ENCODE measurements at regions not wholly inside any gene's neighbourhood (a gene's known extent, or its start where the extent isn't known, plus 50 kb on each side); places are given as distances from the start of the nearest gene placed in this dataset.
"Not testable (repeated sequence)": the region's sequence is repeated elsewhere in the genome, so short reads cannot be mapped to it uniquely, and the experiment has no call there.

DNA sequence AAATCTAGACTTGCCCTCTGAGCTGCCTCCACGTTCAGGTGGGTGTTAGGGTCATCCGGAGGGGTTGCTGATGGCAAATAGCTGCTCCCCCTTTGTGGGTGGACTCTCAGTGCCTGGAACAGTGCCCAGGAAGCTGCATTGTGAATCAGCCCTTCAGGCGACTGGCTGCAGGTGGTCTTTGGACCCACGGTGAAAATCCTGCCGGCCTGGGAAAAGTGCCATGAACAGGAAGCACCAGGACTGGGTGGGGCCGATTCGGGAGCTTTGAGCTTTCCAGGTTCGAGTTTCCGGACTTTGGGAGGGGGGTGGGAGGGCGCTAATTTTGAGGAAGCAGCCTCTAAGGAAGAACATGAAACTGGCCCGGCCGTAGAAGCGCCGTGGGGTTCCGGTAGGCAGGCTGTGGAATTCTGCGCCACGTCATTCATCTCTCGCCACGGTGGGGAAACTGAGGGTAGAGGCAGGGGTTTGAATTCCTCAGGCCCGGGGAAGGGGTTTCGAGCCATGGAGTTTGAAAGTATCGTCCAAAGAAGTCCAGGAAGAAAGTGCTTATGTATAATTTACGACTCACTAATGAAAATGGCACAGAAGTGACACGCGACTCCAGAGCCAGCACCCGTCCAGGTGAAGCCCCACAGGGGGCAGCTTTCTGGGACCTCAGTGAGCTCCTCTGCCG, 199.4 kb downstream of the BANP start:
- not testable (repeated sequence) for H3K4me2 ChIP-seq (ENCODE audit: insufficient read depth, low read length); DNase-seq (ENCODE audit: insufficient read length, low spot score, missing footprints); H3K27ac ChIP-seq (ENCODE audit: low read depth, low read length); H2AFZ ChIP-seq (ENCODE audit: low read length); H4K20me1 ChIP-seq (ENCODE audit: insufficient read depth, low read length); H3K27me3 ChIP-seq (ENCODE audit: insufficient read depth, low read length); H3K36me3 ChIP-seq (ENCODE audit: insufficient read depth, low read length); H3K4me1 ChIP-seq (ENCODE audit: insufficient read depth, low read length); H3K79me2 ChIP-seq (ENCODE audit: insufficient read depth, low read length); H3K9me3 ChIP-seq (ENCODE audit: low read depth, low read length); H3K4me3 ChIP-seq (ENCODE audit: insufficient read depth, low read length)

DNA sequence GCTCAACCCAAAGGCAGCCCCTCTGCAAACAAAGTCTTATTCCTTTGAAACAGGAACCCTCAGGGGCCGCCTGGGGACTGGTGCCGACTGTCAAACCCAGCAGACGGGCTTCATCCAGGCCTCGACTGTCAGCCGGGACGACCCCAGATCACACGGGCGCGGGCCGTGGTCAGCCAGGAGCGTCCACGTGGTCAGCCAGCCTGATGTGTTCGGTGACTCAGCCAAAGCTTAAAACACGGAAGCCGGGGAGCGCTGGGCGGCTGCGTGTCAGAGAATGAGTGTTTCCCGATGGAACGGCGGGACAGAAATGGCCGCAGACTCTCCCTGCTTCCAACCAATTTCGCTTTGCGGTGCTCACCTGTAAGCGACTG, 199.9 kb downstream of the BANP start:
- H3K4me2 ChIP-seq (ENCODE audit: insufficient read depth, low read length); H3K79me2 ChIP-seq (ENCODE audit: insufficient read depth, low read length); H3K27ac ChIP-seq (ENCODE audit: low read depth, low read length); H3K4me3 ChIP-seq (ENCODE audit: insufficient read depth, low read length); H2AFZ ChIP-seq (ENCODE audit: low read length); H3K9me3 ChIP-seq (ENCODE audit: low read depth, low read length); DNase-seq (ENCODE audit: insufficient read length, low spot score, missing footprints); H3K27me3 ChIP-seq (ENCODE audit: insufficient read depth, low read length); H3K4me1 ChIP-seq (ENCODE audit: insufficient read depth, low read length); H4K20me1 ChIP-seq (ENCODE audit: insufficient read depth, low read length); H3K36me3 ChIP-seq (ENCODE audit: insufficient read depth, low read length): not testable (repeated sequence)

- H3K4me1 ChIP-seq (ENCODE audit: insufficient read depth, low read length); H3K27ac ChIP-seq (ENCODE audit: low read depth, low read length); H3K36me3 ChIP-seq (ENCODE audit: insufficient read depth, low read length); H3K4me3 ChIP-seq (ENCODE audit: insufficient read depth, low read length); DNase-seq (ENCODE audit: insufficient read length, low spot score, missing footprints); H2AFZ ChIP-seq (ENCODE audit: low read length); H3K27me3 ChIP-seq (ENCODE audit: insufficient read depth, low read length); H3K9me3 ChIP-seq (ENCODE audit: low read depth, low read length); H4K20me1 ChIP-seq (ENCODE audit: insufficient read depth, low read length); H3K79me2 ChIP-seq (ENCODE audit: insufficient read depth, low read length); H3K4me2 ChIP-seq (ENCODE audit: insufficient read depth, low read length): not testable (repeated sequence)
These were observed 200.9 kb downstream of the BANP start for GRCh38 chr16:88151859-88152843.

DNA sequence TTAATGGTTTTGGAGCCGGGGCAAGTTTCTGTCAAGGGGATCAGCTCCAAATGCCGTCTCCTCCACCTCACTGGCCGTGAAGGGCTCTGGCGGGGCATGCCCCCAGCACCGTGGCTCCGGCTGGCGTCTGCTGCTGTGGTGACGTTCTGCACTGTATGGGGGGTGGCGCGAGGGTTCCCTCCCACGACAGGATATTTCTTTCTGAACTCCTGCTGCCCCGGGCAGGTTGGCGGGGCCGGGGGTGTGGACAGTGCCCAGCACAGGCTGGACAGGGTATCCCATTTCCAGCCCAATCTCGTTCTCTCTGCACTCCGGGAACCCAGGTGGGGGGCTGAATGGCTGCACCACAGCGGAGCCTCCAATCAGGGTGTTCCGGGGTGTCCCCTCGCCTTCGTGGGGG, 201.6 kb downstream of the BANP start:
- not testable (repeated sequence) for H3K4me3 ChIP-seq (ENCODE audit: insufficient read depth, low read length); H2AFZ ChIP-seq (ENCODE audit: low read length); DNase-seq (ENCODE audit: insufficient read length, low spot score, missing footprints); H3K27ac ChIP-seq (ENCODE audit: low read depth, low read length); H3K4me1 ChIP-seq (ENCODE audit: insufficient read depth, low read length); H3K4me2 ChIP-seq (ENCODE audit: insufficient read depth, low read length); H4K20me1 ChIP-seq (ENCODE audit: insufficient read depth, low read length); H3K79me2 ChIP-seq (ENCODE audit: insufficient read depth, low read length); H3K27me3 ChIP-seq (ENCODE audit: insufficient read depth, low read length); H3K36me3 ChIP-seq (ENCODE audit: insufficient read depth, low read length); H3K9me3 ChIP-seq (ENCODE audit: low read depth, low read length)

DNA sequence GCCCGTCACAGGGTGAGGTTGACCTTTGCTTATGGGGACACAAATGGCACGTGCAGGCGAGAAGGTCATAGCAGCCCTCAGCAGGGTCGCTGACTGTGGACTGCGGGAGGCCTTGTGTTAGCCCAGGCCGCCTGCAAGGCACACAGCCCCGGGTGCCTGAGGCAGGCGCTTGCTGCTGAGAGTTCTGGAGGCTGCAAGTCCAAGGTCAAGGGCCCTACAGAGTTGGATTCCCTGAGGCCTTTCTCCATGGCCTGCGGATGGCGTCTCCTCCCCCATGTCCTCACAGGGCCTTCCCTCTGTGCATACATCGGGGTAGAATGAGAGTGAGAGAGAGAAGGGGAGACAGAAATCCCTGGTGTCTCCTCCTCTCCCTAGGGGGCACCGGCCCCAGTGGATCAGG, 202.3 kb downstream of the BANP start:
- H3K36me3 ChIP-seq (ENCODE audit: insufficient read depth, low read length); H3K27me3 ChIP-seq (ENCODE audit: insufficient read depth, low read length); H3K9me3 ChIP-seq (ENCODE audit: low read depth, low read length); DNase-seq (ENCODE audit: insufficient read length, low spot score, missing footprints); H3K4me1 ChIP-seq (ENCODE audit: insufficient read depth, low read length); H3K4me2 ChIP-seq (ENCODE audit: insufficient read depth, low read length); H3K27ac ChIP-seq (ENCODE audit: low read depth, low read length); H4K20me1 ChIP-seq (ENCODE audit: insufficient read depth, low read length); H3K79me2 ChIP-seq (ENCODE audit: insufficient read depth, low read length); H3K4me3 ChIP-seq (ENCODE audit: insufficient read depth, low read length); H2AFZ ChIP-seq (ENCODE audit: low read length): not testable (repeated sequence)

GRCh38 chr16:88154886-88155285, 203.7 kb downstream of the BANP start:
- not testable (repeated sequence) for H3K79me2 ChIP-seq (ENCODE audit: insufficient read depth, low read length); H3K36me3 ChIP-seq (ENCODE audit: insufficient read depth, low read length); H3K27ac ChIP-seq (ENCODE audit: low read depth, low read length); H3K27me3 ChIP-seq (ENCODE audit: insufficient read depth, low read length); H3K4me1 ChIP-seq (ENCODE audit: insufficient read depth, low read length); H3K9me3 ChIP-seq (ENCODE audit: low read depth, low read length); DNase-seq (ENCODE audit: insufficient read length, low spot score, missing footprints); H3K4me2 ChIP-seq (ENCODE audit: insufficient read depth, low read length); H2AFZ ChIP-seq (ENCODE audit: low read length); H3K4me3 ChIP-seq (ENCODE audit: insufficient read depth, low read length); H4K20me1 ChIP-seq (ENCODE audit: insufficient read depth, low read length)

DNA sequence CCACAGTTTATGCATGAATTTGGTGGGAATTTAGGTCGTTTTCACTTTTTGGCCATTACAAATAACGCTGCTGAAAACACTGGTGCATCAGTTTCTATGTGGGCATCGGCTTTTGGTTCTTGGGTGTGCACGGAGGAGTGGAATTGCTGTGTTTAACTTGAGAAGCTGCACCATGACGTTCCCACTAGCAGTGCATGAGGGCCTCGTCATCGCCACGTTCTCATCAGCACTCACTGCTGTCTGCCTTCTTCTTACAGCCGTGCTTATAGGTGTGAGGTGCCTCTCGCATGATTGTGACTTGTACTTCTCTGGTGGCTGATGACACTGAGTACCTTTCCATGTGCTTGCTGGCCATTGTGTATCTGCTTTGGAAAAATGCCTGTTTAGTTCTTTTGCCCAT, 204.4 kb downstream of the BANP start:
- H3K9me3 ChIP-seq (ENCODE audit: low read depth, low read length); DNase-seq (ENCODE audit: insufficient read length, low spot score, missing footprints); H3K4me3 ChIP-seq (ENCODE audit: insufficient read depth, low read length); H3K4me2 ChIP-seq (ENCODE audit: insufficient read depth, low read length); H4K20me1 ChIP-seq (ENCODE audit: insufficient read depth, low read length); H3K36me3 ChIP-seq (ENCODE audit: insufficient read depth, low read length); H3K79me2 ChIP-seq (ENCODE audit: insufficient read depth, low read length); H3K27ac ChIP-seq (ENCODE audit: low read depth, low read length); H3K27me3 ChIP-seq (ENCODE audit: insufficient read depth, low read length); H3K4me1 ChIP-seq (ENCODE audit: insufficient read depth, low read length); H2AFZ ChIP-seq (ENCODE audit: low read length): not testable (repeated sequence)

- H3K9me3 ChIP-seq (ENCODE audit: low read depth, low read length); H3K27ac ChIP-seq (ENCODE audit: low read depth, low read length); DNase-seq (ENCODE audit: insufficient read length, low spot score, missing footprints); H4K20me1 ChIP-seq (ENCODE audit: insufficient read depth, low read length); H3K4me2 ChIP-seq (ENCODE audit: insufficient read depth, low read length); H3K79me2 ChIP-seq (ENCODE audit: insufficient read depth, low read length); H3K27me3 ChIP-seq (ENCODE audit: insufficient read depth, low read length); H3K4me1 ChIP-seq (ENCODE audit: insufficient read depth, low read length); H3K36me3 ChIP-seq (ENCODE audit: insufficient read depth, low read length); H2AFZ ChIP-seq (ENCODE audit: low read length); H3K4me3 ChIP-seq (ENCODE audit: insufficient read depth, low read length): not testable (repeated sequence)
These were observed 205.5 kb downstream of the BANP start for GRCh38 chr16:88156640-88157283.

Measured in osteoblast (primary cell).